ENCODE measurements at regions not wholly inside any gene's neighbourhood (a gene's known extent, or its start where the extent isn't known, plus 50 kb on each side); places are given as distances from the start of the nearest gene placed in this dataset.

DNA sequence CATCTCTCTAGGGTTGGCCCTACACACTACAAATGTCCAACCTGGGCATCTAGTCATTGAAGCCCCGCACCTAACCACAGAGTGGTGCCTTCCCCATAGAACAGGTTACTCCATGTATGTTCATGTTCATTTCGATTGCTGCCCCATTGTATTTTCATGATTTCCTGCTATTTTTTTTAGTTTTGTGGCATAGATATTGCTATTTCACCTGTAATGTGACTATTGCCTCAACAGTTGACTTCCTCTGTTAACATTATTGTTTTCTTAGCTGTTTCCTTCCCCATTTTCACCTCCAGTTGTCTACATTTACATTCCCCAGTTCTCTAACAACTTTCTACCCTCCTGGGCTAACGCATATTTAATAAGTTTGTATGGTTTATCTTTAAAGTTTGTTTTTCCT, 137.7 kb upstream of the RBMS3 start:
- H3K4me3 ChIP-seq (ENCODE audit: low read length), result no peak overlapping the region
- H3K36me3 ChIP-seq (ENCODE audit: control insufficient read depth, low read length), result no peaks in the 10 kb centered on the region
- H4K20me1 ChIP-seq (ENCODE audit: control insufficient read depth, insufficient read depth, low read depth, low read length), result no peaks in the 10 kb centered on the region
- H3K9me2 ChIP-seq (replicated peaks; ENCODE audit: control insufficient read depth, low read length), result no peaks in the 10 kb centered on the region
- no peaks in the 10 kb centered on the region for H3F3A ChIP-seq (ENCODE audit: control insufficient read depth, insufficient read depth)
- TF ChIP-seq CTCF (IDR thresholded peaks at IDR 0.05; ENCODE audit: low read depth, low read length, poor library complexity, severe bottlenecking) (no peak), EZH2phosphoT487 (IDR thresholded peaks at IDR 0.05; ENCODE audit: borderline replicate concordance, low read length) (no peak)
- H3K27me3 ChIP-seq (ENCODE audit: control insufficient read depth, low read length), result no peaks in the 10 kb centered on the region
- no peaks in the 10 kb centered on the region for H3K79me2 ChIP-seq (ENCODE audit: control insufficient read depth, low read length)
- H3K9me3 ChIP-seq (ENCODE audit: control insufficient read depth, insufficient read depth, low read length), result no peaks in the 10 kb centered on the region
- no peak overlapping the region for H3K27ac ChIP-seq (ENCODE audit: low read depth, low read length)
- H3K4me1 ChIP-seq (ENCODE audit: control insufficient read depth, low read length), result peaks cover 4% of the 10 kb centered on the region; the same call in 1 of the 2 replicates
- H3K4me2 ChIP-seq (ENCODE audit: low read length), result no peak overlapping the region

- Histone ChIP-seq H3K4me2 (ENCODE audit: low read length) (no peak overlapping the region), H3K27ac (ENCODE audit: low read depth, low read length) (no peak overlapping the region)
Observed at GRCh38 chr3:29144361-29144760, 136.5 kb upstream of the RBMS3 start.

DNA sequence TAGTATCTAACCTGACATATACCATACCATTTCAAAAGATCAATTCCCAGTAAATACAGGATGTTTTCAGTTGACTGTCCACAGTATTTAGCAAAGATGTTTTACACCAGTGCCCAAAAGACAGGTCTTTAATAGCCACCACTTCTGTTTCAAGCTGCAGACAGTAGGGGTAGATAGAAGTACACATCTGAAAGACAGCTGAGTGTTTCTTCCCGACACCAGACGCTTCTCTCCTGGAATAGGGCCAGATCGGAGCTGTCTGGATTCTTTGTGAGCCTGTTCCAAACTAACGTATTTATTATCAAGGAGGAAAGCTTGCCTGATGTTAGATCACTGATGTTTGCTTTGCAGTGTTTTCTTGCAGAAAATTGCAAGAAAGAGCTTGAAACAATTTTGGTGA, 136.1 kb upstream of the RBMS3 start:
- Histone ChIP-seq H3K4me3 (ENCODE audit: low read length) (no peak overlapping the region), H3K36me3 (ENCODE audit: control insufficient read depth, low read length) (no peaks in the 10 kb centered on the region), H3K27ac (ENCODE audit: low read depth, low read length) (no peak overlapping the region), H4K20me1 (ENCODE audit: control insufficient read depth, insufficient read depth, low read depth, low read length) (no peaks in the 10 kb centered on the region), H3K79me2 (ENCODE audit: control insufficient read depth, low read length) (no peaks in the 10 kb centered on the region), H3K9me2 (replicated peaks; ENCODE audit: control insufficient read depth, low read length) (no peaks in the 10 kb centered on the region), H3K9me3 (ENCODE audit: control insufficient read depth, insufficient read depth, low read length) (no peaks in the 10 kb centered on the region), H3K4me2 (ENCODE audit: low read length) (no peak overlapping the region), H3K27me3 (ENCODE audit: control insufficient read depth, low read length) (no peaks in the 10 kb centered on the region), H3F3A (ENCODE audit: control insufficient read depth, insufficient read depth) (no peaks in the 10 kb centered on the region), H3K4me1 (ENCODE audit: control insufficient read depth, low read length) (peaks cover 4% of the 10 kb centered on the region; the same call in 1 of the 2 replicates)
- TF ChIP-seq EZH2phosphoT487 (IDR thresholded peaks at IDR 0.05; ENCODE audit: borderline replicate concordance, low read length) (no peak), CTCF (IDR thresholded peaks at IDR 0.05; ENCODE audit: low read depth, low read length, poor library complexity, severe bottlenecking) (no peak)

More at GRCh38 chr3:29144361-29144760, 136.5 kb upstream of the RBMS3 start:
- H3F3A ChIP-seq (ENCODE audit: control insufficient read depth, insufficient read depth), result no peaks in the 10 kb centered on the region
- no peaks in the 10 kb centered on the region for H3K9me3 ChIP-seq (ENCODE audit: control insufficient read depth, insufficient read depth, low read length)
- peaks cover 4% of the 10 kb centered on the region; the same call in 1 of the 2 replicates for H3K4me1 ChIP-seq (ENCODE audit: control insufficient read depth, low read length)
- no peaks in the 10 kb centered on the region for H3K36me3 ChIP-seq (ENCODE audit: control insufficient read depth, low read length)
- H3K79me2 ChIP-seq (ENCODE audit: control insufficient read depth, low read length), result no peaks in the 10 kb centered on the region
- H4K20me1 ChIP-seq (ENCODE audit: control insufficient read depth, insufficient read depth, low read depth, low read length), result no peaks in the 10 kb centered on the region
- no peak overlapping the region for H3K4me3 ChIP-seq (ENCODE audit: low read length)
- H3K27me3 ChIP-seq (ENCODE audit: control insufficient read depth, low read length), result no peaks in the 10 kb centered on the region
- no peaks in the 10 kb centered on the region for H3K9me2 ChIP-seq (replicated peaks; ENCODE audit: control insufficient read depth, low read length)
- TF ChIP-seq EZH2phosphoT487 (IDR thresholded peaks at IDR 0.05; ENCODE audit: borderline replicate concordance, low read length) (no peak), CTCF (IDR thresholded peaks at IDR 0.05; ENCODE audit: low read depth, low read length, poor library complexity, severe bottlenecking) (no peak)

Data from DOHH2 (cell line).